K562 (cell line): ENCODE measurements at regions not wholly inside any gene's neighbourhood (a gene's known extent, or its start where the extent isn't known, plus 50 kb on each side); places are given as distances from the start of the nearest gene placed in this dataset.

Source experiments
- ATAC-seq: fragments of 200-7000 bp; cut with Tn5 transposase; 3 replicates; pipeline ENCODE4 v1.9.1; 2020; ENCODE audit warnings: moderate library complexity
- BruUV-seq: library from RNA; stranded (reverse); fragments of 400-500 nt; replicated peaks from 2 replicates; lab custom pipeline; 2021; lab: Mats Ljungman, UMichigan
- CTCF ChIA-PET: fragments of 300-600 bp; formaldehyde crosslinking; extraction: SDS; loops from one replicate; lab custom pipeline; 2021; ENCODE audit warnings: low intra/inter-chr PET ratio; lab: Yijun Ruan, JAX
- POLR2A ChIA-PET: fragments of 300-600, 350-650 bp; sonication (Branson Sonifier 250); formaldehyde crosslinking; extraction: SDS; loops from one replicate; lab custom pipeline; 2021; ENCODE audit warnings: antibody characterized with exemption, inconsistent platforms; lab: Yijun Ruan, JAX
- DNase-seq, 4 experiments: peaks; one replicate each; pipeline versions ENCODE4 v3.0.0 to v3.0.0-alpha.2; 2011 to 2018; ENCODE audit warnings: low spot score in 3 of 4, mixed read lengths in 3 of 4; ENCODE audit errors: extremely low read depth in 1 of 4
- FAIRE-seq: peaks from 2 replicates; lab custom pipeline; 2011; peaks lifted over from hg19 to GRCh38; lab: Jason Lieb, UNC
- H2AFZ ChIP-seq: 2 replicates; pipeline ENCODE4 v1.6.0; 2011; ENCODE audit warnings: low read depth, low read length, control low read depth, inconsistent platforms
- H3K27ac ChIP-seq: fragments of 200-600 bp; 3 replicates; pipeline ENCODE4 v1.8.0; 2011; ENCODE audit warnings: low read depth, mild to moderate bottlenecking, control low read depth, inconsistent platforms, low read length, moderate library complexity, mixed read lengths; ENCODE audit errors: extremely low read depth
- H3K27me3 ChIP-seq, 2 experiments: fragments of 300-600 bp in 1 of 2; 2 replicates in 1 of 2; 3 replicates in 1 of 2; pipeline versions ENCODE4 v1.6.0 to v1.8.0; 2011; ENCODE audit warnings: inconsistent platforms in 2 of 2, low read length in 2 of 2, mild to moderate bottlenecking in 1 of 2, mixed read lengths in 1 of 2, moderate library complexity in 1 of 2; ENCODE audit not compliant: control insufficient read depth in 2 of 2, insufficient read depth in 2 of 2
- H3K36me3 ChIP-seq: fragments of 300-600 bp; 3 replicates; pipeline ENCODE4 v1.8.0; 2011; ENCODE audit warnings: mild to moderate bottlenecking, low read length, inconsistent platforms; ENCODE audit not compliant: control insufficient read depth, insufficient read depth
- H3K4me1 ChIP-seq, 2 experiments: fragments of 200-600 bp in 1 of 2; replicated peaks in 1 of 2; 2 replicates in 1 of 2; 3 replicates in 1 of 2; pipeline versions ENCODE4 v1.5.1 to v1.8.0; 2011; ENCODE audit warnings: inconsistent platforms in 2 of 2, low read length in 2 of 2, mild to moderate bottlenecking in 1 of 2, mixed read lengths in 1 of 2, moderate library complexity in 1 of 2; ENCODE audit not compliant: control insufficient read depth in 2 of 2, insufficient read depth in 2 of 2
- H3K4me2 ChIP-seq: 2 replicates; pipeline ENCODE4 v1.6.1; 2011; ENCODE audit warnings: low read length, control low read depth, inconsistent platforms, mixed read lengths; ENCODE audit not compliant: insufficient read depth
- H3K4me3 ChIP-seq: fragments of 200-600 bp; sonication (generic), shearing (Covaris generic); 2 replicates; pipeline ENCODE4 v1.5.1; 2016; ENCODE audit warnings: control low read depth, inconsistent platforms
- H3K79me2 ChIP-seq: fragments of 200-600 bp; 3 replicates; pipeline ENCODE4 v1.8.0; 2011; ENCODE audit warnings: low read length, inconsistent platforms; ENCODE audit not compliant: control insufficient read depth, insufficient read depth
- H3K9ac ChIP-seq, 2 experiments: 2 replicates each; pipeline versions ENCODE4 v1.6.0 to v1.6.1; 2011; ENCODE audit warnings: low read depth in 2 of 2, low read length in 2 of 2, control low read depth in 1 of 2, inconsistent platforms in 1 of 2, mild to moderate bottlenecking in 1 of 2, mixed read lengths in 1 of 2; ENCODE audit not compliant: insufficient read depth in 1 of 2
- H3K9me1 ChIP-seq: one replicate; pipeline ENCODE4 v1.6.0; 2011; ENCODE audit warnings: inconsistent platforms, mild to moderate bottlenecking, low read length, moderate library complexity; ENCODE audit not compliant: control insufficient read depth, insufficient read depth
- H3K9me3 ChIP-seq: replicated peaks from 2 replicates; pipeline ENCODE4 v1.5.1; 2011; ENCODE audit warnings: low read depth, low read length, inconsistent platforms; ENCODE audit not compliant: control insufficient read depth, insufficient read depth
- H4K20me1 ChIP-seq: replicated peaks from 2 replicates; pipeline ENCODE4 v1.6.1; 2011; ENCODE audit warnings: low read length, inconsistent platforms, mixed read lengths; ENCODE audit not compliant: control insufficient read depth, insufficient read depth
- DDX20 ChIP-seq: fragments of 450-650 bp; IDR thresholded peaks from 2 replicates; pipeline ENCODE4 v1.6.1; 2016; ENCODE audit warnings: missing genetic modification characterization, low read depth, mild to moderate bottlenecking, missing compliant biosample characterization, moderate library complexity
- FOXA1 ChIP-seq: fragments of 450-650 bp; IDR thresholded peaks from 2 replicates; pipeline ENCODE4 v1.6.1; 2016; ENCODE audit warnings: mild to moderate bottlenecking, borderline replicate concordance
- HSF4 ChIP-seq: fragments of 250-450 bp; sonication (Bioruptor Pico); IDR thresholded peaks from 2 replicates; pipeline ENCODE4 v2.1.2; 2022; ENCODE audit warnings: mild to moderate bottlenecking, moderate library complexity, borderline replicate concordance
- RAD51 ChIP-seq: fragments of 450-650 bp; IDR thresholded peaks from 2 replicates; pipeline ENCODE4 v1.7.1; 2016; ENCODE audit warnings: low read depth, mild to moderate bottlenecking, borderline replicate concordance
- RNF219 ChIP-seq: fragments of 250-450 bp; sonication (Bioruptor Pico); IDR thresholded peaks from 2 replicates; pipeline ENCODE4 v1.5.0; 2022; ENCODE audit warnings: mild to moderate bottlenecking
- ZNF140 ChIP-seq: fragments of 250-450 bp; sonication (Bioruptor Pico); IDR thresholded peaks from 2 replicates; pipeline ENCODE4 v1.8.0; 2021; ENCODE audit warnings: moderate library complexity, mild to moderate bottlenecking, inconsistent platforms
- WGBS: fragments of 100-300 bp; shearing (Covaris generic); methylation state at CpG from one replicate; pipeline ENCODE4 v1.1.6; 2016; ENCODE audit warnings: low coverage, mixed read lengths; ENCODE audit not compliant: insufficient coverage; ENCODE audit errors: missing lambda C conversion rate; 5-methylcytosine and 5-hydroxymethylcytosine counted together
- in situ Hi-C: fragments of 300-500 bp; cut with MboI; formaldehyde crosslinking; loops from 4 replicates; pipeline ENCODE4 v1.15.0; 2018; ENCODE audit warnings: inconsistent platforms, mixed read lengths
- intact Hi-C: fragments of 100-400 bp; cut with micrococcal nuclease; formaldehyde crosslinking; loops from 2 replicates; pipeline ENCODE4 v1.14.2; 2022

DNA sequence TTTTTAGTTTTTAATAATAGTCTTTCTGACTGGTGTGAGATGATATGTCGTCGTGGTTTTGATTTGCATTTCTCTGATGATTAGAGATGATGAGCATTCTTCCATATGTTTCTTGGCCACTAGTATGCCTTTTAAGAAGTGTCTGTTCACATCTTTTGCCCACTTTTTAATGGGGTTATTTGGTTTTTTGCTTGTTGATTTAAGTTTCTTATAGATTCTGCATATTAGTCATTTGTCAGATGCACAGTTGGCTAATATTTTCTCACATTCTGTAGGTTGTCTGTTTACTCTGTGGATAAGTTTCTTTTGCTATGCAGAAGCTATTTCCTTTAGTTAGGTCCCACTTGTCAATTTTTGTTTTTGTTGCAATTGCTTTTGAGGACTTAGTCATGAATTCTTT is 185.4 kb downstream of the SUCNR1 start:
- H4K20me1 ChIP-seq: no peaks in the 10 kb centered on the region
- WGBS: 7% methylated on average over 2 of the region's 2 CpGs
- intact Hi-C loops (no loop called here), in situ Hi-C loops (no loop called here)
- BruUV-seq: no TSS peak
- H3K27me3 ChIP-seq: no peaks in the 10 kb centered on the region
- DNase-seq (no peak), FAIRE-seq (no peak), ATAC-seq (no peak)
- no peak overlapping the region for H3K9ac ChIP-seq
- ChIA-PET CTCF (no interaction called here), POLR2A (no interaction called here)
- no peaks in the 10 kb centered on the region for H3K9me3 ChIP-seq
- H3K4me1 ChIP-seq: no peaks in the 10 kb centered on the region
- no peaks in the 10 kb centered on the region for H3K9me1 ChIP-seq
- H3K4me2 ChIP-seq: no peak overlapping the region
- no peak overlapping the region for H2AFZ ChIP-seq
- H3K4me3 ChIP-seq: no peak overlapping the region
- H3K27ac ChIP-seq: no peak overlapping the region
- no peak for TF ChIP-seq HSF4 (CRISPR knock-in tag)
- no peak for TF ChIP-seq RAD51
- no peak for TF ChIP-seq DDX20 (tag)
- no peak for TF ChIP-seq ZNF140
- TF ChIP-seq FOXA1: no peak
- no peak for TF ChIP-seq RNF219 (CRISPR knock-in tag)
- H3K79me2 ChIP-seq: no peaks in the 10 kb centered on the region
- H3K36me3 ChIP-seq: no peaks in the 10 kb centered on the region
